SK-N-SH (cell line): ENCODE measurements at regions not wholly inside any gene's neighbourhood (a gene's known extent, or its start where the extent isn't known, plus 50 kb on each side); places are given as distances from the start of the nearest gene placed in this dataset.

ENCODE experiments used
- CTCF ChIA-PET: fragments of 300-600, 350-600 bp; formaldehyde crosslinking; extraction: SDS; loops from one replicate; lab custom pipeline; 2021; lab: Yijun Ruan, JAX
- POLR2A ChIA-PET: fragments of 350-600 bp; sonication (Branson Sonifier 250); formaldehyde crosslinking; extraction: SDS; loops from one replicate; lab custom pipeline; 2020; ENCODE audit warnings: antibody characterized with exemption, inconsistent platforms; lab: Yijun Ruan, JAX
- DNase-seq: peaks from one replicate; pipeline ENCODE4 v3.0.0; 2012
- H2AFZ ChIP-seq: fragments of 200-600 bp; sonication (generic); 2 replicates; pipeline ENCODE4 v1.8.1; 2016; ENCODE audit warnings: antibody characterized with exemption, mild to moderate bottlenecking, low read depth
- H3F3A ChIP-seq: fragments of 200-600 bp; sonication (generic); replicated peaks from 2 replicates; pipeline ENCODE3; 2016; ENCODE audit warnings: antibody characterized with exemption, mild to moderate bottlenecking; ENCODE audit not compliant: insufficient read depth
- H3K27ac ChIP-seq, 2 experiments: fragments of 200-500 bp in 1 of 2; fragments of 200-600 bp in 1 of 2; sonication (Bioruptor generic) in 1 of 2; sonication (generic), shearing (Covaris generic) in 1 of 2; 2 replicates each; pipeline versions ENCODE4 v1.5.1 to v1.6.1; 2014 to 2016; ENCODE audit warnings: low read depth in 2 of 2, inconsistent platforms in 1 of 2, low read length in 1 of 2, mild to moderate bottlenecking in 1 of 2, mixed read lengths in 1 of 2
- H3K27me3 ChIP-seq: fragments of 200-600 bp; sonication (generic), shearing (Covaris generic); 2 replicates; pipeline ENCODE4 v1.6.1; 2016; ENCODE audit warnings: mixed run types; ENCODE audit not compliant: insufficient read depth
- H3K36me3 ChIP-seq, 2 experiments: fragments of 200-500 bp in 1 of 2; fragments of 200-600 bp in 1 of 2; sonication (Bioruptor generic) in 1 of 2; sonication (generic) in 1 of 2; replicated peaks in 1 of 2; 2 replicates each; pipeline versions ENCODE3 to v1.5.1; 2014 to 2016; ENCODE audit warnings: low read length in 1 of 2, mild to moderate bottlenecking in 1 of 2; ENCODE audit not compliant: insufficient read depth in 2 of 2, control insufficient read depth in 1 of 2
- H3K4me1 ChIP-seq, 2 experiments: fragments of 200-500 bp in 1 of 2; fragments of 200-600 bp in 1 of 2; sonication (Bioruptor generic) in 1 of 2; sonication (generic), shearing (Covaris generic) in 1 of 2; 2 replicates each; pipeline versions ENCODE4 v1.5.1 to v1.6.1; 2014 to 2016; ENCODE audit warnings: low read depth in 1 of 2, low read length in 1 of 2, mixed run types in 1 of 2; ENCODE audit not compliant: insufficient read depth in 2 of 2, control insufficient read depth in 1 of 2
- H3K4me2 ChIP-seq: fragments of 200-600 bp; sonication (generic), shearing (Covaris generic); 2 replicates; pipeline ENCODE4 v1.6.1; 2017; ENCODE audit warnings: mixed run types
- H3K4me3 ChIP-seq, 2 experiments: fragments of 200-500 bp in 1 of 2; fragments of 200-600 bp in 1 of 2; sonication (Bioruptor generic) in 1 of 2; sonication (generic), shearing (Covaris generic) in 1 of 2; 2 replicates each; pipeline versions ENCODE4 v1.5.1 to v1.8.1; 2014 to 2016; ENCODE audit warnings: low read depth in 2 of 2, inconsistent platforms in 1 of 2, low read length in 1 of 2, mild to moderate bottlenecking in 1 of 2, mixed read lengths in 1 of 2, moderate library complexity in 1 of 2
- H3K79me2 ChIP-seq: fragments of 200-600 bp; sonication (generic); 2 replicates; pipeline ENCODE4 v1.8.1; 2017; ENCODE audit warnings: mild to moderate bottlenecking; ENCODE audit not compliant: insufficient read depth
- H3K9ac ChIP-seq: fragments of 200-600 bp; sonication (generic); 2 replicates; pipeline ENCODE4 v1.6.1; 2017; ENCODE audit warnings: mixed run types
- H3K9me2 ChIP-seq: fragments of 200-600 bp; sonication (generic); 2 replicates; pipeline ENCODE4 v1.6.1; 2017; ENCODE audit warnings: mixed run types
- H3K9me3 ChIP-seq: fragments of 200-600 bp; sonication (generic); 2 replicates; pipeline ENCODE4 v1.6.1; 2017; ENCODE audit warnings: mixed run types, mild to moderate bottlenecking, moderate library complexity
- H4K20me1 ChIP-seq: fragments of 200-600 bp; sonication (generic); 2 replicates; pipeline ENCODE4 v1.6.1; 2017; ENCODE audit warnings: mild to moderate bottlenecking, mixed run types; ENCODE audit not compliant: insufficient read depth
- CHD2 ChIP-seq: fragments of 150-350 bp; IDR thresholded peaks from 2 replicates; pipeline ENCODE4 v1.6.1; 2018; ENCODE audit warnings: low read length; ENCODE audit not compliant: partially characterized antibody
- EP300 ChIP-seq, 2 experiments: IDR thresholded peaks; 2 replicates each; pipeline versions ENCODE4 v1.4.0 to v1.6.1; 2012; ENCODE audit warnings: borderline replicate concordance in 1 of 2, low read depth in 1 of 2, low read length in 1 of 2
- EZH2phosphoT487 ChIP-seq: fragments of 200-600 bp; sonication (generic); IDR thresholded peaks from 2 replicates; pipeline ENCODE4 v1.6.1; 2017; ENCODE audit warnings: low read depth, mixed run types, mild to moderate bottlenecking, antibody characterized with exemption, moderate library complexity, borderline replicate concordance
- FOSL2 ChIP-seq: IDR thresholded peaks from 2 replicates; pipeline ENCODE4 v1.4.0; 2012; ENCODE audit warnings: low read depth, mild to moderate bottlenecking, moderate library complexity, borderline replicate concordance
- FOXM1 ChIP-seq: IDR thresholded peaks from 2 replicates; pipeline ENCODE4 v1.4.0; 2012; ENCODE audit warnings: low read depth, mild to moderate bottlenecking
- GABPA ChIP-seq: IDR thresholded peaks from 2 replicates; pipeline ENCODE4 v1.4.0; 2012; ENCODE audit warnings: low read depth, mild to moderate bottlenecking
- GATA2 ChIP-seq: sonication (generic); formaldehyde crosslinking; IDR thresholded peaks from 2 replicates; pipeline ENCODE4 v1.5.0; 2020; ENCODE audit warnings: mild to moderate bottlenecking, missing genetic modification reagents
- IRF3 ChIP-seq: fragments of 150-350 bp; IDR thresholded peaks from 2 replicates; pipeline ENCODE4 v1.6.1; 2016; ENCODE audit warnings: mild to moderate bottlenecking, low read depth, low read length
- MAX ChIP-seq: IDR thresholded peaks from 2 replicates; pipeline ENCODE4 v1.4.0; 2012; ENCODE audit warnings: low read depth
- NFIC ChIP-seq: IDR thresholded peaks from 2 replicates; pipeline ENCODE4 v1.4.0; 2012; ENCODE audit warnings: borderline replicate concordance
- PBX3 ChIP-seq: IDR thresholded peaks from 2 replicates; pipeline ENCODE4; 2012
- POLR2AphosphoS5 ChIP-seq: IDR thresholded peaks from 2 replicates; pipeline ENCODE4 v1.6.1; 2012; ENCODE audit warnings: low read depth, low read length
- RAD21 ChIP-seq: IDR thresholded peaks from 2 replicates; pipeline ENCODE4 v1.6.1; 2012; ENCODE audit warnings: mild to moderate bottlenecking, low read length
- REST ChIP-seq: IDR thresholded peaks from 2 replicates; pipeline ENCODE4 v1.6.1; 2012; ENCODE audit warnings: mild to moderate bottlenecking, low read depth, low read length, moderate library complexity
- RXRA ChIP-seq: IDR thresholded peaks from 2 replicates; pipeline ENCODE4 v1.4.0; 2012; ENCODE audit warnings: low read depth, mild to moderate bottlenecking, borderline replicate concordance
- SIN3A ChIP-seq: IDR thresholded peaks from 2 replicates; pipeline ENCODE4 v1.6.1; 2012; ENCODE audit warnings: low read depth, mild to moderate bottlenecking, low read length, moderate library complexity, borderline replicate concordance
- TAF1 ChIP-seq: IDR thresholded peaks from 2 replicates; pipeline ENCODE4 v1.6.1; 2012; ENCODE audit warnings: low read depth, mild to moderate bottlenecking, low read length, moderate library complexity, borderline replicate concordance
- TCF12 ChIP-seq: IDR thresholded peaks from 2 replicates; pipeline ENCODE4 v1.4.0; 2012
- USF1 ChIP-seq: IDR thresholded peaks from 2 replicates; pipeline ENCODE4 v1.4.0; 2012; ENCODE audit warnings: low read depth, borderline replicate concordance
- WGBS: methylation state at CpG from one replicate; pipeline ENCODE4 v1.1.6; 2017; ENCODE audit warnings: low lambda C conversion rate; 5-methylcytosine and 5-hydroxymethylcytosine counted together

GRCh38 chr6:92124200-92124651 lies 1295.1 kb downstream of the EPHA7 start:
- DNase-seq, result no peak
- Histone ChIP-seq H3K9ac (no peak overlapping the region), H4K20me1 (no peaks in the 10 kb centered on the region), H3K27ac (no peak overlapping the region), H3F3A (no peaks in the 10 kb centered on the region), H3K27me3 (no peaks in the 10 kb centered on the region), H3K4me2 (no peak overlapping the region), H3K4me3 (no peak overlapping the region), H3K4me1 (no peaks in the 10 kb centered on the region; a peak in 1 of 4 replicates), H2AFZ (no peak overlapping the region), H3K79me2 (no peaks in the 10 kb centered on the region), H3K9me2 (no peaks in the 10 kb centered on the region), H3K36me3 (no peaks in the 10 kb centered on the region), H3K9me3 (no peaks in the 10 kb centered on the region)
- CTCF ChIA-PET, result interaction anchor here (0.8 to 2.3 kb wide), 4 partner anchors 13 to 520 kb away, joined by 3 to 11 read pairs (median 3); no protein-coding TSS in a partner anchor
- POLR2A ChIA-PET, result no interaction called here
- TF ChIP-seq GATA2 (CRISPR knock-in tag) (no peak), PBX3 (no peak), RAD21 (no peak), GABPA (no peak), NFIC (no peak), FOXM1 (no peak), USF1 (no peak), REST (no peak), CHD2 (no peak), POLR2AphosphoS5 (no peak), MAX (no peak), SIN3A (no peak), IRF3 (no peak), EP300 (IDR thresholded peaks at IDR 0.05; ENCODE audit: borderline replicate concordance in 1 of 2, low read depth in 1 of 2, low read length in 1 of 2) (no peak), EZH2phosphoT487 (no peak), TCF12 (no peak), FOSL2 (no peak), TAF1 (no peak), RXRA (no peak)
- 43% methylated on average over 7 of the region's 7 CpGs for WGBS
